ENCODE measurements at regions not wholly inside any gene's neighbourhood (a gene's known extent, or its start where the extent isn't known, plus 50 kb on each side); places are given as distances from the start of the nearest gene placed in this dataset.

GRCh38 chr4:45399116-45399515 is 672.8 kb upstream of the GNPDA2 start:
- TF ChIP-seq STAT6 (CRISPR knock-in tag; IDR thresholded peaks at IDR 0.05; ENCODE audit: borderline replicate concordance) (no peak), CTCF (CRISPR knock-in tag; IDR thresholded peaks at IDR 0.05) (no peak), ZNF281 (CRISPR knock-in tag; IDR thresholded peaks at IDR 0.05; ENCODE audit: borderline replicate concordance) (no peak), ELF1 (CRISPR knock-in tag; IDR thresholded peaks at IDR 0.05) (no peak), ZBTB49 (CRISPR knock-in tag; IDR thresholded peaks at IDR 0.05; ENCODE audit: borderline replicate concordance) (no peak)

Measured in HepG2 (cell line).